Chondrocyte (in vitro differentiated cells): ENCODE measurements at regions not wholly inside any gene's neighbourhood (a gene's known extent, or its start where the extent isn't known, plus 50 kb on each side); places are given as distances from the start of the nearest gene placed in this dataset.

Experiments
- DNase-seq: peaks from one replicate; pipeline ENCODE4 v3.0.0; 2021; ENCODE audit warnings: mixed read lengths, low spot score
- H3K27ac Mint-ChIP-seq: one replicate; pipeline ENCODE4 v1.8.0; 2021; ENCODE audit warnings: mild to moderate bottlenecking, moderate library complexity, mixed read lengths; ENCODE audit not compliant: unreplicated experiment
- H3K27me3 Mint-ChIP-seq: 2 replicates; pipeline ENCODE4 v1.8.0; 2021; ENCODE audit warnings: low read depth, mixed read lengths
- H3K36me3 Mint-ChIP-seq: 2 replicates; pipeline ENCODE4 v1.8.0; 2021; ENCODE audit warnings: low read depth, mixed read lengths
- H3K4me1 Mint-ChIP-seq: 2 replicates; pipeline ENCODE4 v1.8.0; 2021; ENCODE audit warnings: low read depth, mild to moderate bottlenecking, mixed read lengths
- H3K4me3 Mint-ChIP-seq: one replicate; pipeline ENCODE4 v1.8.0; 2021; ENCODE audit warnings: mild to moderate bottlenecking, moderate library complexity, mixed read lengths; ENCODE audit not compliant: unreplicated experiment
- H3K9me3 Mint-ChIP-seq: 2 replicates; pipeline ENCODE4 v1.8.0; 2021; ENCODE audit warnings: low read depth, mixed read lengths
- TF ChIP-seq, protein P1 (sequence below): fragments of 200-600 bp; sonication (generic); IDR thresholded peaks from 2 replicates; pipeline ENCODE4 v1.5.0; 2021; ENCODE audit warnings: antibody characterized with exemption, mild to moderate bottlenecking, moderate library complexity

DNA sequence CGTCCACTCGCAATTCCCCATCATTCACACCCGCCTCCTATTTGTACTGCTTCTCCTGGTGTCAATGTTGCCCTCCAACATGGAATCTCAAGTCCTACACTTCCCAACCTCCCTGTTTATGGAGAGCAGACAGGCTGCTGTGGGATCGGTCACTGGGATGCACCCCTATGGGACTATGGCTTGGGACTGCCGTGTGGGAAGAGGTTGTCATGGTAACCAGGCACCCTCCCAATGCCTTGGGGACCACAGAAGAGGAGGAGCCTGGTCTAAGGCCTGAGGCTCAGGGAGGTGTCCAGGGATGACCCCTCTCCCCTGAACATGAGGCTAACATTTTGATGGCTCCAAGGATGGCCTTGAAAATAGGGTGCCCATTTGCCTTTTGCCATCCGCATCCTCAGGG lies 116.6 kb upstream of the CST7 start:
- Mint-ChIP-seq H3K27ac (no peak overlapping the region), H3K4me1 (no peaks in the 10 kb centered on the region)
- DNase-seq: no peak

DNA sequence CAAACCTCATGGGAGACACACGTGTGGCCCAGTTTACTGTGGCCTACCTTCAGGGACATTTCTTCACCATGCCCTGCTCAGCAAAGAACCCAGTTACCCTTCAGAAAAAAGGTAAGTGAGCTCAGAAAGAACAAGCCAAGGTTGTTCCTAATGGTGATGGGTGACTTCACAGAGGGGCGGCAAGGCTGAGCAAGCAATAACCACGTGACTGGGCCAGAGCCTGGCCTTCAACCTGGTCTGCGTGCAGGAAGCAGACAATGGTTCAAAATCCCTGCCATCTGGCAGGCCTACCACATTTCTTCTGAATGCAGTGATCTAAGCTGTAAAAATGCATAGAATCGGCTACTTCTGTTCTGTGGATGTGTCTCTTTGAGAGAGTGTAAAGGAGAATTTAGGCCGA lies 115.5 kb upstream of the CST7 start:
- peaks cover 17% of the 10 kb centered on the region for H3K27me3 Mint-ChIP-seq
- TF ChIP-seq, protein P1, sequence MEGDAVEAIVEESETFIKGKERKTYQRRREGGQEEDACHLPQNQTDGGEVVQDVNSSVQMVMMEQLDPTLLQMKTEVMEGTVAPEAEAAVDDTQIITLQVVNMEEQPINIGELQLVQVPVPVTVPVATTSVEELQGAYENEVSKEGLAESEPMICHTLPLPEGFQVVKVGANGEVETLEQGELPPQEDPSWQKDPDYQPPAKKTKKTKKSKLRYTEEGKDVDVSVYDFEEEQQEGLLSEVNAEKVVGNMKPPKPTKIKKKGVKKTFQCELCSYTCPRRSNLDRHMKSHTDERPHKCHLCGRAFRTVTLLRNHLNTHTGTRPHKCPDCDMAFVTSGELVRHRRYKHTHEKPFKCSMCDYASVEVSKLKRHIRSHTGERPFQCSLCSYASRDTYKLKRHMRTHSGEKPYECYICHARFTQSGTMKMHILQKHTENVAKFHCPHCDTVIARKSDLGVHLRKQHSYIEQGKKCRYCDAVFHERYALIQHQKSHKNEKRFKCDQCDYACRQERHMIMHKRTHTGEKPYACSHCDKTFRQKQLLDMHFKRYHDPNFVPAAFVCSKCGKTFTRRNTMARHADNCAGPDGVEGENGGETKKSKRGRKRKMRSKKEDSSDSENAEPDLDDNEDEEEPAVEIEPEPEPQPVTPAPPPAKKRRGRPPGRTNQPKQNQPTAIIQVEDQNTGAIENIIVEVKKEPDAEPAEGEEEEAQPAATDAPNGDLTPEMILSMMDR: no peak
- DNase-seq: no peak
- H3K36me3 Mint-ChIP-seq: no peaks in the 10 kb centered on the region
- no peaks in the 10 kb centered on the region for H3K9me3 Mint-ChIP-seq
- no peak overlapping the region for H3K4me3 Mint-ChIP-seq
- no peaks in the 10 kb centered on the region for H3K4me1 Mint-ChIP-seq
- no peak overlapping the region for H3K27ac Mint-ChIP-seq

More for the DNA sequence above, 116.6 kb upstream of the CST7 start:
- Mint-ChIP-seq H3K9me3 (no peaks in the 10 kb centered on the region), H3K27me3 (peaks cover 16% of the 10 kb centered on the region), H3K4me3 (no peak overlapping the region), H3K36me3 (no peaks in the 10 kb centered on the region)
- TF ChIP-seq, protein P1: no peak

DNA sequence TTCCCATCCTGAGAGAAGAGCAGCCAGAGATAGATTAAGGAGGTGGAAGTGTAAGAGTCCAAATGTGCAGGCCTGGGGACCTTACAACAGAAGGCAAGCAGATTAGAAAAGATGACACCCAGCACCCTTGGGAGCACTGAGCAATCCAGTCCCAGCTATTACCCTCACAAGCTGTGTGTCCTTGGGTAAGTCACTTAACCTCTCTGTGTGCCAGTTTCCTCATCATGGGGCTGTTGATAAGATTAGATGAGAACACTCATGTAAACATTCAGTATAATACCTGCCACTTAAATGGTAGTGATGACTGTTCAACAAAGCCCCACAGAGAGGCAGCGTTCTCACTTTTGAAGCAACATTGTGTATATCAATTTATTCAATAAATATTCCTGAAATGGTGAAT lies 114.8 kb upstream of the CST7 start:
- no peak overlapping the region for H3K27ac Mint-ChIP-seq
- H3K4me1 Mint-ChIP-seq: no peaks in the 10 kb centered on the region
- H3K36me3 Mint-ChIP-seq: no peaks in the 10 kb centered on the region
- no peak overlapping the region for H3K4me3 Mint-ChIP-seq
- TF ChIP-seq, protein P1: no peak
- DNase-seq: no peak
- H3K9me3 Mint-ChIP-seq: no peaks in the 10 kb centered on the region
- H3K27me3 Mint-ChIP-seq: peaks cover 17% of the 10 kb centered on the region

DNA sequence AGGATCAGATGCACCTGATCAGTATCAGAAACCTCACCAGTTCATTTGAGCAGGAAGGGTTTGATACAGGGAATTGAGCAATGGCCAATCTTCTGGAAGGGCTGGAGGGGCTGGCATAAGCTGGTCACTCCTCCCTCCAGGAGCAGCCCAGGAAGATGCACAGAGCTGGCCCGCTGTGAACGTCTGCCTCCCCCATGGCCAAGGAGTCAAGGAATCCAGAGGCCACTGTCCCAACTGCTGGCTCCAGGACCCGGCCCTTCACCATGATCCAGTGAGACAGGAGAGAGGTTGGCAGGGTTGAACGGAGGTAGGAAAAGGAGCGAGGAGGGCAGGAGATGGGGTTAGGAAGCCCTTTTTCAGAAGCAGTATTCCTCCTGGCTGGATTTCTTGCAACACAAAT lies 113.9 kb upstream of the CST7 start:
- no peaks in the 10 kb centered on the region for H3K36me3 Mint-ChIP-seq
- TF ChIP-seq, protein P1: no peak
- peaks cover 17% of the 10 kb centered on the region for H3K27me3 Mint-ChIP-seq
- H3K27ac Mint-ChIP-seq: no peak overlapping the region
- no peak overlapping the region for H3K4me3 Mint-ChIP-seq
- no peaks in the 10 kb centered on the region for H3K9me3 Mint-ChIP-seq
- DNase-seq: no peak
- H3K4me1 Mint-ChIP-seq: no peaks in the 10 kb centered on the region

DNA sequence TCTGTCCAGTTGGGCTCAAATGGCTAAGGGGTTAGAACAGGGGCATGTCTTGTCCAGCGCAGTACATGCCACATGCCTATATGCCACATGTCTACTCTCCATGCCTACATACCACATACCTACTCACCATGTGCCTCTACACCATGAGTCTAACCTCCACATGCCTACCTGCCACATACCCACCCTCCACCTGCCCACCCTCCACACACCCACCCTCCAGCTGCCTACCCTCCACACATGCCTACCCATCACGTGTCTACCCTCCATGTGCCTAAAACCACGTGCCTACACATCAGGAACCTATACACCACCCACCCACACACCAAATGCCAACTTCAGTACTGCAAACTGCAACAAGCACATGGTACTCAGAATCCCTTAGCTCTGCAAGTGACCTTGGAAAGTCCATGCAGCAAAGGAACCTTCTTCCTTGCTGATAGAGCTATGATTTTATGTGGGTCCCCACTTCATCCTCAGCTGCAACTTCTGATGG lies 113.0 kb upstream of the CST7 start:
- no peak overlapping the region for H3K4me3 Mint-ChIP-seq
- no peaks in the 10 kb centered on the region for H3K9me3 Mint-ChIP-seq
- DNase-seq: no peak
- TF ChIP-seq, protein P1: no peak
- no peaks in the 10 kb centered on the region for H3K4me1 Mint-ChIP-seq
- H3K36me3 Mint-ChIP-seq: no peaks in the 10 kb centered on the region
- H3K27me3 Mint-ChIP-seq: peaks cover 17% of the 10 kb centered on the region
- H3K27ac Mint-ChIP-seq: no peak overlapping the region
